ENCODE measurements at regions not wholly inside any gene's neighbourhood (a gene's known extent, or its start where the extent isn't known, plus 50 kb on each side); places are given as distances from the start of the nearest gene placed in this dataset.

DNA sequence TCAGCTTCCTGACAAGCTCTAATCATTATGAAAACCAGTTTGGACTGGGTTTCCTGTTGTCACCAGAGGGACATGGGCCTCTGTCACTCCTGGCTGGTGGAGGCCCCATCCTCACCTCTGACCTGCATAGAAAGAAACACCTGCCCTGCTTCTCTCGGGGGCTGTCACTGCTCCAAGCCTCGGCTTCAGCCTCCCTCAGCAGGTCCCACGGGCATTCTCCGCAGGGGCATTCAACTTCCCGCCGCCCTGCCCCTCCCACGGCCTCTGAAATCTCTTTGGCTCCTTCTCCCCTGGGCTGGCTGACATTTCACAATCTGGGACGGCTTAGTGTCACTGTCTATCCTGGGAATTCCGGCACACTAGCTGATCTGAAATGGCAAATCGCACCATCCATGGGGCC lies 257.9 kb downstream of the CTTN start (continued):
- TF ChIP-seq, protein P1, sequence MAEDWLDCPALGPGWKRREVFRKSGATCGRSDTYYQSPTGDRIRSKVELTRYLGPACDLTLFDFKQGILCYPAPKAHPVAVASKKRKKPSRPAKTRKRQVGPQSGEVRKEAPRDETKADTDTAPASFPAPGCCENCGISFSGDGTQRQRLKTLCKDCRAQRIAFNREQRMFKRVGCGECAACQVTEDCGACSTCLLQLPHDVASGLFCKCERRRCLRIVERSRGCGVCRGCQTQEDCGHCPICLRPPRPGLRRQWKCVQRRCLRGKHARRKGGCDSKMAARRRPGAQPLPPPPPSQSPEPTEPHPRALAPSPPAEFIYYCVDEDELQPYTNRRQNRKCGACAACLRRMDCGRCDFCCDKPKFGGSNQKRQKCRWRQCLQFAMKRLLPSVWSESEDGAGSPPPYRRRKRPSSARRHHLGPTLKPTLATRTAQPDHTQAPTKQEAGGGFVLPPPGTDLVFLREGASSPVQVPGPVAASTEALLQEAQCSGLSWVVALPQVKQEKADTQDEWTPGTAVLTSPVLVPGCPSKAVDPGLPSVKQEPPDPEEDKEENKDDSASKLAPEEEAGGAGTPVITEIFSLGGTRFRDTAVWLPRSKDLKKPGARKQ (CRISPR knock-in tag; IDR thresholded peaks at IDR 0.05), result no peak
- TF ChIP-seq, protein P2, sequence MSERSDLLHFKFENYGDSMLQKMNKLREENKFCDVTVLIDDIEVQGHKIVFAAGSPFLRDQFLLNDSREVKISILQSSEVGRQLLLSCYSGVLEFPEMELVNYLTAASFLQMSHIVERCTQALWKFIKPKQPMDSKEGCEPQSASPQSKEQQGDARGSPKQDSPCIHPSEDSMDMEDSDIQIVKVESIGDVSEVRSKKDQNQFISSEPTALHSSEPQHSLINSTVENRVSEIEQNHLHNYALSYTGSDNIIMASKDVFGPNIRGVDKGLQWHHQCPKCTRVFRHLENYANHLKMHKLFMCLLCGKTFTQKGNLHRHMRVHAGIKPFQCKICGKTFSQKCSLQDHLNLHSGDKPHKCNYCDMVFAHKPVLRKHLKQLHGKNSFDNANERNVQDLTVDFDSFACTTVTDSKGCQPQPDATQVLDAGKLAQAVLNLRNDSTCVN (CRISPR knock-in tag; IDR thresholded peaks at IDR 0.05), result no peak
- no peak for TF ChIP-seq POLR2G (IDR thresholded peaks at IDR 0.05; ENCODE audit: low read depth, low read length)

DNA sequence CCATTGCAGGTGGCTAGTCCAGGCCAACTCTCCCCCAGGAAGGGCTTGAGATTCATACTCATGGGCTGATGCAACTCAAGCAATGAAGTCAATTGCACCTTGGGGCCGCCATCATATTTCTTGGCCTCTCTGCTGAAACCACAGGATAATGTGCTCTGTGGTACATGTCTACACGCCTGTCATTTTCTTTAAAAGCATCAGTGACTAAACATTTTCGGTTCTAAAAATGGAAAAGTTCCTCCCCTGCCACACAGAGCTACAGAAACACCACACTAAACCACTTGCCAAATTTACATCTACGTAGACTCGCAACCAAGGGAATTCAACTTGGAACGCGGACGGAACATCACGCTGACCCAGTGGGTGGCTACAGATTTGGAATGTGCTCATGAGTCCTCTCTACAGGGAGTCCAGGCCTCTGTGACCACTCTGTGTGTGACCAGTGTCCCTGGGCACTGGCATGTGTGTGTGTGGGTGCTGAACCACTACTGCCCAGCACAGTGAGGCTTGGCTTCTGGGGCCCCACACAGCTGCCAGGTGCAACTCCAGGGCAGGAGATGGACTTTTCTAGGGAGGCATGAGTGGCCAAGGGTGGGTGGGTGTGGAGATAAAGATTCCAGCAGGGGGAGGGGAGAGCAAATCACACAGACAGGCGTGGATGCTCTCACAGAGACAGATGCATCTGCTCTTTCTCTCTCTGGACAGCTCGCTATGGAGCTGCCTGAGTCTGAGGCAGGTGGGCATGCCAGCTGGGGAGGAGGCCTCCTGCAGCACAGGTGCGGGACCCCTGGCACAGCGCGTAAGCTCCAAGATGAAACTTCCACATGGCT lies 261.9 kb downstream of the CTTN start:
- DNase-seq (ENCODE audit: extremely low read depth in 1 of 4, low spot score in 3 of 4), result no peak
- intact Hi-C loops (cut with micrococcal nuclease) (no loop called here), in situ Hi-C loops (cut with MboI) (no loop called here)
- Histone ChIP-seq H3K9me3 (replicated peaks; ENCODE audit: control insufficient read depth, insufficient read depth, low read depth, low read length) (no peaks in the 10 kb centered on the region), H3K9me1 (ENCODE audit: control insufficient read depth, insufficient read depth, low read length) (no peaks in the 10 kb centered on the region), H3K36me3 (ENCODE audit: control insufficient read depth, insufficient read depth, low read length) (no peaks in the 10 kb centered on the region), H3K9ac (ENCODE audit: insufficient read depth in 1 of 2, low read depth in 2 of 2, low read length in 2 of 2) (no peak overlapping the region), H3K4me3 (no peak overlapping the region), H3K27ac (ENCODE audit: extremely low read depth, low read depth, low read length) (no peak overlapping the region), H3K4me1 (replicated peaks in 1 of 2; ENCODE audit: control insufficient read depth in 2 of 2, insufficient read depth in 2 of 2, low read length in 2 of 2) (peaks cover 0 to 6% of the 10 kb centered on the region in 2 experiments; a peak in 1 of 5 replicates), H3K79me2 (ENCODE audit: control insufficient read depth, insufficient read depth, low read length) (no peaks in the 10 kb centered on the region), H3K27me3 (ENCODE audit: control insufficient read depth in 2 of 2, insufficient read depth in 2 of 2, low read length in 2 of 2) (peaks cover 20 to 80% of the 10 kb centered on the region in 2 experiments; a peak in 4 of 5 replicates), H2AFZ (ENCODE audit: low read depth, low read length) (no peak overlapping the region), H4K20me1 (replicated peaks; ENCODE audit: control insufficient read depth, insufficient read depth, low read length) (peaks cover 12% of the 10 kb centered on the region; the same call in 1 of the 2 replicates), H3K4me2 (ENCODE audit: insufficient read depth, low read length) (no peak overlapping the region)
- no peak for FAIRE-seq
- WGBS (ENCODE audit: insufficient coverage, low coverage, missing lambda C conversion rate), result under 1% methylated on average over 13 of the region's 14 CpGs
- ATAC-seq, result no peak
- no TSS peak for BruUV-seq (replicated peaks)
- ChIA-PET POLR2A (no interaction called here), CTCF (ENCODE audit: low intra/inter-chr PET ratio) (no interaction called here)
- TF ChIP-seq, protein P3, sequence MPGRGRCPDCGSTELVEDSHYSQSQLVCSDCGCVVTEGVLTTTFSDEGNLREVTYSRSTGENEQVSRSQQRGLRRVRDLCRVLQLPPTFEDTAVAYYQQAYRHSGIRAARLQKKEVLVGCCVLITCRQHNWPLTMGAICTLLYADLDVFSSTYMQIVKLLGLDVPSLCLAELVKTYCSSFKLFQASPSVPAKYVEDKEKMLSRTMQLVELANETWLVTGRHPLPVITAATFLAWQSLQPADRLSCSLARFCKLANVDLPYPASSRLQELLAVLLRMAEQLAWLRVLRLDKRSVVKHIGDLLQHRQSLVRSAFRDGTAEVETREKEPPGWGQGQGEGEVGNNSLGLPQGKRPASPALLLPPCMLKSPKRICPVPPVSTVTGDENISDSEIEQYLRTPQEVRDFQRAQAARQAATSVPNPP (IDR thresholded peaks at IDR 0.05; ENCODE audit: borderline replicate concordance, insufficient read depth, insufficient read length), result no peak
- TF ChIP-seq ZBTB1 (CRISPR knock-in tag; IDR thresholded peaks at IDR 0.05; ENCODE audit: borderline replicate concordance, low read depth), result no peak
- TF ChIP-seq, protein P4, sequence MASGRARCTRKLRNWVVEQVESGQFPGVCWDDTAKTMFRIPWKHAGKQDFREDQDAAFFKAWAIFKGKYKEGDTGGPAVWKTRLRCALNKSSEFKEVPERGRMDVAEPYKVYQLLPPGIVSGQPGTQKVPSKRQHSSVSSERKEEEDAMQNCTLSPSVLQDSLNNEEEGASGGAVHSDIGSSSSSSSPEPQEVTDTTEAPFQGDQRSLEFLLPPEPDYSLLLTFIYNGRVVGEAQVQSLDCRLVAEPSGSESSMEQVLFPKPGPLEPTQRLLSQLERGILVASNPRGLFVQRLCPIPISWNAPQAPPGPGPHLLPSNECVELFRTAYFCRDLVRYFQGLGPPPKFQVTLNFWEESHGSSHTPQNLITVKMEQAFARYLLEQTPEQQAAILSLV (tag; IDR thresholded peaks at IDR 0.05), result no peak
- TF ChIP-seq ZNF143 (CRISPR knock-in tag; IDR thresholded peaks at IDR 0.05), result no peak
- TF ChIP-seq, protein P5, sequence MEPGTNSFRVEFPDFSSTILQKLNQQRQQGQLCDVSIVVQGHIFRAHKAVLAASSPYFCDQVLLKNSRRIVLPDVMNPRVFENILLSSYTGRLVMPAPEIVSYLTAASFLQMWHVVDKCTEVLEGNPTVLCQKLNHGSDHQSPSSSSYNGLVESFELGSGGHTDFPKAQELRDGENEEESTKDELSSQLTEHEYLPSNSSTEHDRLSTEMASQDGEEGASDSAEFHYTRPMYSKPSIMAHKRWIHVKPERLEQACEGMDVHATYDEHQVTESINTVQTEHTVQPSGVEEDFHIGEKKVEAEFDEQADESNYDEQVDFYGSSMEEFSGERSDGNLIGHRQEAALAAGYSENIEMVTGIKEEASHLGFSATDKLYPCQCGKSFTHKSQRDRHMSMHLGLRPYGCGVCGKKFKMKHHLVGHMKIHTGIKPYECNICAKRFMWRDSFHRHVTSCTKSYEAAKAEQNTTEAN (CRISPR knock-in tag; IDR thresholded peaks at IDR 0.05), result no peak
- TF ChIP-seq CCAR2 (IDR thresholded peaks at IDR 0.05; ENCODE audit: low read depth, low read length), result no peak
- TF ChIP-seq, protein P6, sequence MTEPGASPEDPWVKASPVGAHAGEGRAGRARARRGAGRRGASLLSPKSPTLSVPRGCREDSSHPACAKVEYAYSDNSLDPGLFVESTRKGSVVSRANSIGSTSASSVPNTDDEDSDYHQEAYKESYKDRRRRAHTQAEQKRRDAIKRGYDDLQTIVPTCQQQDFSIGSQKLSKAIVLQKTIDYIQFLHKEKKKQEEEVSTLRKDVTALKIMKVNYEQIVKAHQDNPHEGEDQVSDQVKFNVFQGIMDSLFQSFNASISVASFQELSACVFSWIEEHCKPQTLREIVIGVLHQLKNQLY (CRISPR knock-in tag; conservative IDR thresholded peaks at IDR 0.05), result no peak

Measured in K562 (cell line).